Uterus (tissue), 3 donors: ENCODE measurements at regions not wholly inside any gene's neighbourhood (a gene's known extent, or its start where the extent isn't known, plus 50 kb on each side); places are given as distances from the start of the nearest gene placed in this dataset.

Experiments used
- DNase-seq, 2 donors: peaks; one replicate each; pipeline ENCODE4 v3.0.0-alpha.2; 2019 to 2020
- H3K27ac ChIP-seq, 2 donors: fragments of 200-600 bp; sonication (generic); 1 replicate in 1 of 2; 2 replicates in 1 of 2; pipeline ENCODE4 v1.5.1; 2016 to 2018
- H3K27me3 ChIP-seq, 2 donors: fragments of 200-600 bp; sonication (generic); one replicate each; pipeline ENCODE4 v1.5.1; 2018 to 2019; ENCODE audit warnings: control low read depth in 1 of 2
- H3K36me3 ChIP-seq, 2 donors: fragments of 200-600 bp; sonication (generic); one replicate each; pipeline ENCODE4 v1.5.1; 2019; ENCODE audit warnings: control low read depth in 1 of 2
- H3K4me1 ChIP-seq, 2 donors: fragments of 200-600 bp; sonication (generic); one replicate each; pipeline ENCODE4 v1.5.1; 2018 to 2019; ENCODE audit warnings: control low read depth in 1 of 2
- H3K4me3 ChIP-seq, 2 donors: fragments of 200-600 bp; sonication (generic); 1 replicate in 1 of 2; 2 replicates in 1 of 2; pipeline ENCODE4 v1.5.1; 2018 to 2019; ENCODE audit warnings: mild to moderate bottlenecking in 1 of 2
- H3K9me3 ChIP-seq, 2 donors: fragments of 200-600 bp; sonication (generic); one replicate each; pipeline ENCODE4 v1.5.1; 2019; ENCODE audit warnings: control low read depth in 1 of 2
- CTCF ChIP-seq, 4 experiments: fragments of 200-600 bp in 2 of 4; fragments of 450-650 bp in 2 of 4; sonication (generic) in 2 of 4; IDR thresholded peaks; one replicate each; pipeline ENCODE4 v1.5.1; 2016 to 2019; ENCODE audit warnings: antibody characterized with exemption in 4 of 4, mild to moderate bottlenecking in 2 of 4, moderate library complexity in 1 of 4
- POLR2A ChIP-seq, 2 donors: fragments of 450-650 bp; IDR thresholded peaks; one replicate each; pipeline ENCODE4 v1.6.1; 2016; ENCODE audit warnings: antibody characterized with exemption in 2 of 2, mild to moderate bottlenecking in 1 of 2, moderate library complexity in 1 of 2
- intact Hi-C: fragments of 100-400 bp; cut with DNase I; formaldehyde crosslinking; loops from one replicate; pipeline ENCODE4 v1.15.1; 2023; ENCODE audit warnings: low total_unique reads
- donor health status: DM: yes; HTN: yes; CAD: no.

DNA sequence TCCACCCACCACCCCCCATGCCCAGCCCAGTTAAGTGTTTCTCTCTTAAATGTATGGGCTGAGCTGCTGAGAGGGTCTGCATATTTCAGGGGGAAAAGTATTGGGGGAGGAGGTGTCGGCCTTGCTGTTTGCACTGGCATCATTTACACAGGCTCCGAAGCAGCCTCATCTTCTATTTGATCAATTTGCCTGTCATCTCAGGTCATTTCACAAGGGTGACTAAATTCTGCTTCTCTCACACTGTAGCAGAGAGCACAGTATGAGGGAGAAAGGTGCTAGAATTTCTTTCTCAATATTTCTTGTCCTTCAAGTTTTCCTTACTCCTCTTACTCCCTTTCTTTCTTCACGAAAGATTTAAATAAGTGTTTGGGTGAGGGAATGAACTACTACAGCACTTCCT, 135.9 kb downstream of the AACS start:
- no peak for DNase-seq
- H3K4me1 ChIP-seq = no peaks in the 10 kb centered on the region
- H3K4me3 ChIP-seq = no peak overlapping the region
- H3K27ac ChIP-seq = no peak overlapping the region
- H3K27me3 ChIP-seq = no peaks in the 10 kb centered on the region
- intact Hi-C loops = no loop called here
- no peaks in the 10 kb centered on the region for H3K9me3 ChIP-seq
- no peaks in the 10 kb centered on the region for H3K36me3 ChIP-seq
- no peak for TF ChIP-seq POLR2A (IDR thresholded peaks at IDR 0.05)
- TF ChIP-seq CTCF (IDR thresholded peaks at IDR 0.05) = no peak

DNA sequence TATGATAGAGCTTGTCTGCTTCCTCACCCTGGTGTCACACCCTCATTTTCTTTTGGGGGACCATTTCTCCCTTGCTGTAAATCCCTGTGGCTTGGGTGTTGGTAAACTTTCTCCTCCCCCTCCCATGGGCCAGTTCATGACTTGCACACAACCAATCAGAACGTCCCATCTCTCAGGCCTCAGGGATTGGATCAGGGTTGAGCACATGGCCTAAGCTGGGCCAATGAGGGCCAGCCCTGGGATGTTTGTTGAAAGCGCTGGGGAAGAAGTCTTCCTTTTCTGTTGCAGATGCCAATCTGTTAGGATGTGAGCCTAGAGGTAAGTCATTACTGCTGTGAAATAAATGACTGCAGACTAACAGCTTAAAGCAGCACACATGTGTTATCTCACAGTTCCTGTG, 136.7 kb downstream of the AACS start:
- Histone ChIP-seq H3K27me3 (no peaks in the 10 kb centered on the region), H3K9me3 (no peaks in the 10 kb centered on the region), H3K4me1 (no peaks in the 10 kb centered on the region), H3K27ac (no peak overlapping the region), H3K4me3 (no peak overlapping the region), H3K36me3 (no peaks in the 10 kb centered on the region)
- intact Hi-C loops = no loop called here
- no peak for DNase-seq
- TF ChIP-seq POLR2A (IDR thresholded peaks at IDR 0.05) = no peak
- TF ChIP-seq CTCF (IDR thresholded peaks at IDR 0.05) = no peak

GRCh38 chr12:125202421-125202820, 137.2 kb downstream of the AACS start:
- TF ChIP-seq CTCF (IDR thresholded peaks at IDR 0.05) = no peak
- no peak for TF ChIP-seq POLR2A (IDR thresholded peaks at IDR 0.05)
- DNase-seq = no peak
- intact Hi-C loops = no loop called here
- Histone ChIP-seq H3K27ac (no peak overlapping the region), H3K36me3 (no peaks in the 10 kb centered on the region), H3K9me3 (no peaks in the 10 kb centered on the region), H3K27me3 (no peaks in the 10 kb centered on the region), H3K4me1 (no peaks in the 10 kb centered on the region), H3K4me3 (no peak overlapping the region)

DNA sequence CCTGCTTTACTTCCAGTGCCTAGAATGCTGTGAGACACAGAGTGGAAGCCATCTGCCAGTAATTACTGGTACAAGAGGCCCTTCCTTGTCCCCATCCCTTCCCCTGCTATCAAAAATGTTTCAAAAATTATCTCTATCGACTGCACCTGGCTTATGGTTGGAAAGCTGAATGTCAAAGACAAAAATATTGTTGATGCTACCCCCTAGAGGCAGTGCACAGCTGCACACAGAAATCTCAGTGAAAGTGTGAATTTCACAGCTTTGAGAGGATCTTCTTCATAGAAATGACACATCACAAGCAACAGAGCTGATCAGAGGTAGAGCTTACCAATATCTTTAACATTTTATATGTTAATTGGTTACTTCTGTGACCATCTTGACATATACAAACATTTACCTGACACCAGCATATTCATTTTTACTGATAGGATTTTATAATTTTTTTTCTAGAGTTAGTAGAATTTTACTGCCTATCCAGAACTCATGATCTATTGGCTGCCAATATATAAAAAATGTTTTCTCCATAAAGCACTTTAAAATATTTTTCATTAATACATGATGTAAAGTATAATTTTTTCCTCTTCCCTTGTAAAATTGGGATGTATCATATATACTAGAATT, 138.0 kb downstream of the AACS start:
- no peaks in the 10 kb centered on the region for H3K27me3 ChIP-seq
- no peaks in the 10 kb centered on the region for H3K9me3 ChIP-seq
- intact Hi-C loops = no loop called here
- H3K4me3 ChIP-seq = no peak overlapping the region
- TF ChIP-seq POLR2A (IDR thresholded peaks at IDR 0.05) (no peak), CTCF (IDR thresholded peaks at IDR 0.05) (no peak)
- no peak overlapping the region for H3K27ac ChIP-seq
- no peaks in the 10 kb centered on the region for H3K4me1 ChIP-seq
- H3K36me3 ChIP-seq = no peaks in the 10 kb centered on the region
- no peak for DNase-seq

GRCh38 chr12:125205386-125205785, 140.2 kb downstream of the AACS start:
- no peak for DNase-seq
- no peaks in the 10 kb centered on the region for H3K9me3 ChIP-seq
- TF ChIP-seq POLR2A (IDR thresholded peaks at IDR 0.05) (no peak), CTCF (IDR thresholded peaks at IDR 0.05) (no peak)
- intact Hi-C loops = no loop called here
- no peaks in the 10 kb centered on the region for H3K27me3 ChIP-seq
- no peak overlapping the region for H3K27ac ChIP-seq
- no peaks in the 10 kb centered on the region for H3K36me3 ChIP-seq
- no peak overlapping the region for H3K4me3 ChIP-seq
- H3K4me1 ChIP-seq = no peaks in the 10 kb centered on the region
